ENCODE measurements at regions not wholly inside any gene's neighbourhood (a gene's known extent, or its start where the extent isn't known, plus 50 kb on each side); places are given as distances from the start of the nearest gene placed in this dataset.
"Not testable (repeated sequence)": the region's sequence is repeated elsewhere in the genome, so short reads cannot be mapped to it uniquely, and the experiment has no call there.

DNA sequence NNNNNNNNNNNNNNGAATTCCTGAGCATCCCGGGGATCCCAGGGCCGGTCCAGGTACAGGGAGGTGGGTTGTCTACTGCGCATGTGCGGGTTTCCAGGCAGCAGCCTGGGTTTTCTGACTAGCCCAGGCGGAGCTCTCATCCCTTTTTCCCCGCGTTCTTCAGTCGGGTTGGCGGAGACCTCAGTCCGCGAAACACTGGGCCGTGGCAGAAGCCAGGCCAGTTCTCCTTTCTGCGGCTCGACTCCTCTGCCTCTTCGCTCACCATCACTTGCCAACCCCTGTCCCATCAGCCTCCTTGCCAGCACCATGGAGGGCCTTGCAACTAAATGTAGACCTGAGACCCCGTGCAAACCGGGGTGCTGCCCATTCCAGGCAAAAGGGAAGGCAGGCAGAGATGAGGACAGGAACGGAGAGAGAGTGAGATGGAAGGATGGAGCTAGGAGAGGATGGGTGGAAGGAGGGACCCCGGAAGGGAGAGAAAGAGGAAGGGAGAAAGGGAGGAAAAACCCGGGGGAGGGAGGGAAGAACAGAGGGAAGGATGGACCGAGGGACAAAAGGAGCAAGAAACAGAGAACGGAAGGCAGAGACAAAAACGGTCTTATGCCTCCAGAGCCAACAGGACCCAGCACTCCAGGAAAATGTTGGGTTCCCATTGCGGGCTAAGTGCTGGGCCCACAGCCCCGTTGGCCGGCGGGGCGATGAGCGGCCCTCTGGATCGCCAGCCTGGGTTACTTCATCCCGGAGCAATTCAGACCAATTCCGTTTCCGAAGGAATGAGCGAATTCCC is 445.4 kb upstream of the DEFB115 start:
- Histone ChIP-seq H3K36me3 (ENCODE audit: control insufficient read depth, insufficient read depth, low read length) (no peaks in the 10 kb centered on the region), H3K27ac (ENCODE audit: low read depth, low read length) (no peak overlapping the region), H3K9me3 (ENCODE audit: control insufficient read depth, insufficient read depth, low read length) (peaks cover 12% of the 10 kb centered on the region), H3K27me3 (ENCODE audit: control insufficient read depth, insufficient read depth, low read length) (no peaks in the 10 kb centered on the region), H3K4me1 (ENCODE audit: control insufficient read depth, insufficient read depth, low read length) (no peaks in the 10 kb centered on the region), H3K4me3 (ENCODE audit: low read depth, low read length) (no peak overlapping the region)
- DNase-seq (ENCODE audit: low read depth in 4 of 6, low spot score in 6 of 6): peak in 5 of 6 donors; percentile 2 to 83 (median 6)
- 63% methylated on average over 34 of the region's 34 CpGs for WGBS (ENCODE audit: insufficient coverage)

DNA sequence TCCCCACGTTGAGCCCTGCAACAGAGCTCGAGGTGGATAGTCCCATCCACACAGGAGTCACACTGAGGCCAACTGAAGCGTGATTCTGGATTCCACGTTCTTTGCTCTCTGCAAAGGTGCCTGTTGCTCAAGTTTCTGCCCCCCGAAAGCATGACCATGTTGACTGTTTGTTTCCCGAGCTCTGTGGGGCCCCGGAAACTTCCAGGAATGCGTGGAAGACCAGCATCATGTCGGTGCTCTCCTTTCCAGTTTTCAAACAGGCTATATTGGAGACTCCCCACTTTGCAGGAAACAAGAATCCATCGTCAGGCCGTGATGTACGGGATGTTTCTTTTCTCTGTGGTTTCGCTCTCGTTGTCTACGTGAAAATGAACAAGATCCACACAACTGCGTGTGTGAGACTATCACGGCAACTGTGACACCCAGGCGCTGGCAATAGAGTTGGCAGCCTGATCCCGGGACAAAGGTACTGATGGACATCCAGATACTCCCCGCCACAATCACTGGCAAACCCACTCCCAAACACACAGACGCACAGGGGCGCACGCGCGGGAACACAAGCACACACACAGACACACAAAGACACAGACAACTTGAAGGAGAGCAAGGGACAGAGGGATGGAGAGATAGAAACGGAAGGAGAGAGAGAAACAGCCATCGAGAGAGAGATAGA is 444.6 kb upstream of the DEFB115 start:
- H3K27ac ChIP-seq (ENCODE audit: low read depth, low read length): no peak overlapping the region
- 74% methylated on average over 22 of the region's 27 CpGs for WGBS (ENCODE audit: insufficient coverage)
- H3K36me3 ChIP-seq (ENCODE audit: control insufficient read depth, insufficient read depth, low read length): no peaks in the 10 kb centered on the region
- H3K27me3 ChIP-seq (ENCODE audit: control insufficient read depth, insufficient read depth, low read length): no peaks in the 10 kb centered on the region
- no peaks in the 10 kb centered on the region for H3K4me1 ChIP-seq (ENCODE audit: control insufficient read depth, insufficient read depth, low read length)
- no peak overlapping the region for H3K4me3 ChIP-seq (ENCODE audit: low read depth, low read length)
- DNase-seq (ENCODE audit: low read depth in 4 of 6, low spot score in 6 of 6): no peak
- H3K9me3 ChIP-seq (ENCODE audit: control insufficient read depth, insufficient read depth, low read length): peaks cover 12% of the 10 kb centered on the region

DNA sequence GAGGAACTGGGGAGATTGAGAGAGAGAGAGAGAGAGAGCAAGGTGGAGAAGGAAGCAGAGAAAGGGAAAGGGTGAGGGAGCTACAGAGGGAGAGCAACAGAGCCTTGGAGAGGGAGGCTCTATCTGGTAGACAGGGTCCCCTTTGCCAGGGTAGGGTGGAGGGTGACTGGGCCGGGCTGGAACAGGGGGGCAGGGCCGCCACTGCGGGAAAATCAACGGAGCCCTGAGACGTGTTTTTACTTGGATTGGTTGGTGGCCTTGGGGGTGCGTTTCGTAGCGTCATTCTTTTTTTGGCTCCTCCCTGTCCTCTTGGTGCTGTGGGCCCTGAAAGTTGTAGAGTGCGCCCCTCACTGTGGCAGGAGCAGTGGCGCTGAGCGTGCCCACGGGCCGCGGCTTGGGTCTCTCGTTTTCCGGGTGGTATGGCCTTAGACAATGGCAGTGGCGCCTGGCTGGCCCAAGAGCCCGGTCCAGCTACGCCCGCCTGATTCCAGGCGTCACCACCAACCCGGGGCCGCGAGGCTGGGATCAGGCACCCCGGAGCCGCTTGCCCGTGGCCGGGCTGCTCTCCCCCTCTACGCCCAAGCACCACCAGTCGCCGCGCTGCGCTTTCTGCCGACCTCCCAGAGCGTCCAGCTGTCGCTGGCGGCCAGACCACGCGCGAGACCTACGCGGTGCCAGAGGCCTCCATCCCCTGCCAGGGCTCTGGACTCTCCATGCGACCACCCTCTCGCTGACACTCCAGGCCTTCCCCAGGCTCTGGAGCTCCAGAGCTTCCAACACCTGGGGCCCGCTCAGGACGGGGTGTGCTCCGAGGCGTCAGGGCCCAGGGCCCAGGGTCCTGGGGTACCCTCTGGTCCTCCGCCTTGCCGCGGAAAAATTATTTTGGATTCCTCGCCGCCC is 443.8 kb upstream of the DEFB115 start:
- not testable (repeated sequence) for DNase-seq (ENCODE audit: low read depth in 4 of 6, low spot score in 6 of 6); H3K27me3 ChIP-seq (ENCODE audit: control insufficient read depth, insufficient read depth, low read length); H3K4me1 ChIP-seq (ENCODE audit: control insufficient read depth, insufficient read depth, low read length); H3K27ac ChIP-seq (ENCODE audit: low read depth, low read length); H3K4me3 ChIP-seq (ENCODE audit: low read depth, low read length); H3K36me3 ChIP-seq (ENCODE audit: control insufficient read depth, insufficient read depth, low read length)
- 77% methylated on average over 53 of the region's 53 CpGs for WGBS (ENCODE audit: insufficient coverage)
- peaks cover 12% of the 10 kb centered on the region for H3K9me3 ChIP-seq (ENCODE audit: control insufficient read depth, insufficient read depth, low read length)

DNA sequence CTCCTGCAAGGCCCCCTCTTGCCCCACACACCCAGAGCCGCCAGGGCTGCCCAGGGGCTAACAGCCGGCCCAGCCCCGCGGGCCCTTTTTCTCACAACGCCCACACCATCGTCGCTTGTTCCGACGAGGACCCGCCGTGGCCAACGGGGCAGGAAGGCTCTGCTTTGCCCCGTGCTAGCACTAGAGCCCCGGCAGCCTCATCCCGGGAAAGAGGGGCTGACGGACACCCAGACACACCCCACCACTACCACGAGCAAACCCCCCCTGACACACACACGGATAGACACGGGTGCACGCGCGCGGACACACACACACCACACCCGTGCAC is 443.2 kb upstream of the DEFB115 start:
- H3K27ac ChIP-seq (ENCODE audit: low read depth, low read length); H3K27me3 ChIP-seq (ENCODE audit: control insufficient read depth, insufficient read depth, low read length); DNase-seq (ENCODE audit: low read depth in 4 of 6, low spot score in 6 of 6); H3K4me1 ChIP-seq (ENCODE audit: control insufficient read depth, insufficient read depth, low read length); H3K4me3 ChIP-seq (ENCODE audit: low read depth, low read length); H3K36me3 ChIP-seq (ENCODE audit: control insufficient read depth, insufficient read depth, low read length): not testable (repeated sequence)
- H3K9me3 ChIP-seq (ENCODE audit: control insufficient read depth, insufficient read depth, low read length): peaks cover 12% of the 10 kb centered on the region
- 74% methylated on average over 16 of the region's 24 CpGs for WGBS (ENCODE audit: insufficient coverage)

DNA sequence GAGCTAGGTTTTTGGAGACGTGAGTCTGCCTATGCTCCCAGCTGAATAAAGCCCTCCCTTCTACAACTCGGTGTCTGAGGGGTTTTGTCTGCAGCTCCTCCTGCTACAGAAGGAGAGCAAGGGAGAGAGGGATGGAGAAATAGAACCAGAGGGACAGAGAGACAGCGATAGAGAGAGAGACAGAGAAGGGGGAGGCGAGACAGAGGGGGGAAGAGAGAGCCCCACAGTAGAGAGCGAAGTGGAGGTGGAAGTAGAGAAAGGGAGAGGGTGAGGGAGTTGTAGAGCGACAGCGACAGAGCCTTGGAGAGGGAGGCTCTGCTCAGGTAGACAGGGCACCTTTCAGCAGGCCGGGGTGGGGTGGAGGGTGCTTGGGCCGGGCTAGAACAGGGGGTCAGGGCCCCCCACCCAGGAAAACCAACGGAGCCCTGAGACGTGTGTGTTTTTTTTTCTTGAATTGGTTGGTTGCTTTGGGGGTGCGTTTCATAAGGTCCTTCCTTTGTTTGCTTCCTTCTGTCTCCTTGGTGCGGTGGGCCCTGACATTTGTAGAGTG is 442.4 kb upstream of the DEFB115 start:
- H3K9me3 ChIP-seq (ENCODE audit: control insufficient read depth, insufficient read depth, low read length): peaks cover 12% of the 10 kb centered on the region
- 73% methylated on average over 13 of the region's 13 CpGs for WGBS (ENCODE audit: insufficient coverage)
- not testable (repeated sequence) for H3K27ac ChIP-seq (ENCODE audit: low read depth, low read length); H3K4me1 ChIP-seq (ENCODE audit: control insufficient read depth, insufficient read depth, low read length); H3K27me3 ChIP-seq (ENCODE audit: control insufficient read depth, insufficient read depth, low read length); DNase-seq (ENCODE audit: low read depth in 4 of 6, low spot score in 6 of 6); H3K4me3 ChIP-seq (ENCODE audit: low read depth, low read length); H3K36me3 ChIP-seq (ENCODE audit: control insufficient read depth, insufficient read depth, low read length)

DNA sequence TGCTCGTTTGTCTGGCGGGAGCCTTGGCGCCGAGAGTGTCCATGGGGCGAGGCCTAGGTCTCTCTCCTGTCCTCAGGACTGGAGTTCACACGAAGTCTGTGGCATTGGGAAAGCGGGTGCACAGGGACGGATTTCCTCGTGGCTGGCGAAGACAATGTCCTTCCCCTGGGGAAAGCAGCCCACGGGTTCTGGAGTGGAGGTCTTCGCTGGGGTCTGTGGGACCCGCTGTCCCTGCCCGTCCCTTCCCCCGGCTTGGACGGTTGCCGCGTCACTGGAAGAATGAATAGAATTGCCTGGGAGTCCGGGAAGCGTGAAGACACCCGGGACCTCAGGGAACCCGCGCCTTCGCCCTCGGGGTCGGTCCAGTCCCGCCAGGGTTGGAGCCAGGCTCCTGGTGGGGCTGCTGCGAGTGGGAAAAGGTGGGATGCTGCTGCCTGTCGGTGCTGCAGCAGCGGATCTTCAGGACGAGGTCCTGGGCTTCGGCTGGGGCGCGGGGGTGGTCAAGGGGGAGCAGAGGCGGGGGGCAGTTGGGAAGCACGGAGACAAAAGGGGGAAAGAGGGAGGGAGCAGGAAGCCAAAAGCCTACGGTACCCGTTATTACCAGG is 441.8 kb upstream of the DEFB115 start:
- no peaks in the 10 kb centered on the region for H3K36me3 ChIP-seq (ENCODE audit: control insufficient read depth, insufficient read depth, low read length)
- H3K27ac ChIP-seq (ENCODE audit: low read depth, low read length): no peak overlapping the region
- no peaks in the 10 kb centered on the region for H3K27me3 ChIP-seq (ENCODE audit: control insufficient read depth, insufficient read depth, low read length)
- no peaks in the 10 kb centered on the region for H3K4me1 ChIP-seq (ENCODE audit: control insufficient read depth, insufficient read depth, low read length)
- no peak for DNase-seq (ENCODE audit: low read depth in 4 of 6, low spot score in 6 of 6)
- peaks cover 12% of the 10 kb centered on the region for H3K9me3 ChIP-seq (ENCODE audit: control insufficient read depth, insufficient read depth, low read length)
- WGBS (ENCODE audit: insufficient coverage): 71% methylated on average over 38 of the region's 38 CpGs
- H3K4me3 ChIP-seq (ENCODE audit: low read depth, low read length): no peak overlapping the region

DNA sequence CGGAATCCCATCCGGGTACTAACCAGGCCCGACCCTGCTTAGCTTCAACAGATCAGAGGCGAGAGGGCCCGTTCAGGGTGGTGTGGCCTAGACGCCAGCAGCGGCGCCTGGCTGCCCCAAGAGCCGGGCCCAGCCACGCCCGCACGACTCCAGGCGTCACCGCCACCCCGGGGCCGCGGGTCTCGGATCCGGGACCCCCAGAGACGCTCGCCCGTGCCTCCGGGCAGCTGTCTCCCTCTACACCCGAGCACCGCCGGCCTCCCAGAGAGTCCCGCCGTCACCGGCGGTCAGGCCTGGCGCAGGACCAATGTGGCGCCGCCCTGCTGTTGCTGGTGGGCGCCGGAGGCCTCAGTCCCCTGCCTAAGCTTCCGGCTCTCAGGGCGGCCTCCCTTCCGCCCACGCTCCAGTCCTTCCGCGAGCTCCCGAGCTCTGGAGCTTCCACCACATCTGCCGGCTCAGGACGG is 441.2 kb upstream of the DEFB115 start:
- peaks cover 13% of the 10 kb centered on the region for H3K9me3 ChIP-seq (ENCODE audit: control insufficient read depth, insufficient read depth, low read length)
- no peak overlapping the region for H3K27ac ChIP-seq (ENCODE audit: low read depth, low read length)
- DNase-seq (ENCODE audit: low read depth in 4 of 6, low spot score in 6 of 6): peak in 1 of 6 donors; percentile 21
- H3K4me3 ChIP-seq (ENCODE audit: low read depth, low read length): no peak overlapping the region
- 63% methylated on average over 38 of the region's 44 CpGs for WGBS (ENCODE audit: insufficient coverage)
- H3K27me3 ChIP-seq (ENCODE audit: control insufficient read depth, insufficient read depth, low read length): no peaks in the 10 kb centered on the region
- no peaks in the 10 kb centered on the region for H3K4me1 ChIP-seq (ENCODE audit: control insufficient read depth, insufficient read depth, low read length)
- H3K36me3 ChIP-seq (ENCODE audit: control insufficient read depth, insufficient read depth, low read length): no peaks in the 10 kb centered on the region

DNA sequence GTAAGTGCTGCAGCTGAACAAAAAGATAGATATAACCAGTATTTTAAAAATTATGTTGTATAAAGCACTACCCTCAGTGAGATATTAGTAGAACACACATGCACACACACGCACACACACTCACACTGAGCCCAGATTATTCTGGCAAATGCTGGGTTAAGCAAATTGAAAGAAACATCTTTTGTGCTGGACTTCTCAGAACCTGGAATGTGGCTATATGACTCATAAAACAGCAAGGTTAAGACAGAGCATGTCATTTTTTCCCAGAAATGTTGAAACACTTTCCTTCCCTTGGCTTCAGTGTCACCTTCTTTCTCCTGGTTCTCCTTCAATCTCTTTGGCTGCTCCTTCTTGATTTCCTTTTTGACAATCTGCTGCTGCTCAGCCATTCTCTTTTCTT is 435.8 kb upstream of the DEFB115 start:
- WGBS (ENCODE audit: insufficient coverage): no CpG with 5 or more reads among the region's 1 CpG
- not testable (repeated sequence) for DNase-seq (ENCODE audit: low read depth in 4 of 6, low spot score in 6 of 6)

DNA sequence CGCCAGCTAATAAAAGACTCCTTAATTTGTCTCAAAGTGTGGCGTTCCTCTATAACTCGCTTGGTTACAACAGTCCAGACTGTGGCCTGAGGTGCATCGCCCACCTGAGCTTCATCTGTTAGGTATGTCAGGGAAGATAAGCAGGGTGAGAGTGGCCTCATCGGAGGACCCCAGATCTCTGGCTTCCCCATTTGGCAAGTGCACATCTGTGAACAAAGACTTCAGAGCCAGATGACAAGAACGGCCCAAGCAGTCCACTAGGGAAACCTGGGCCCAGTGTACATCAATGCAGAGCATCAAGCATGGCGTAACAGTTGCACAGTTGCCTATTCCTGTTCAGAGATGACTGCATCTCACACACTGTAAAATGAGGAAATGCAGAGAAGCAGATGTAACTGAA is 432.8 kb upstream of the DEFB115 start:
- not testable (repeated sequence) for H3K4me1 ChIP-seq (ENCODE audit: control insufficient read depth, insufficient read depth, low read length); H3K36me3 ChIP-seq (ENCODE audit: control insufficient read depth, insufficient read depth, low read length); H3K27ac ChIP-seq (ENCODE audit: low read depth, low read length); H3K4me3 ChIP-seq (ENCODE audit: low read depth, low read length); H3K9me3 ChIP-seq (ENCODE audit: control insufficient read depth, insufficient read depth, low read length); DNase-seq (ENCODE audit: low read depth in 4 of 6, low spot score in 6 of 6); H3K27me3 ChIP-seq (ENCODE audit: control insufficient read depth, insufficient read depth, low read length)
- WGBS (ENCODE audit: insufficient coverage): 81% methylated on average over 7 of the region's 7 CpGs

More for the DNA sequence above, 435.8 kb upstream of the DEFB115 start:
- not testable (repeated sequence) for H3K9me3 ChIP-seq (ENCODE audit: control insufficient read depth, insufficient read depth, low read length); H3K4me3 ChIP-seq (ENCODE audit: low read depth, low read length); H3K27me3 ChIP-seq (ENCODE audit: control insufficient read depth, insufficient read depth, low read length); H3K4me1 ChIP-seq (ENCODE audit: control insufficient read depth, insufficient read depth, low read length); H3K36me3 ChIP-seq (ENCODE audit: control insufficient read depth, insufficient read depth, low read length); H3K27ac ChIP-seq (ENCODE audit: low read depth, low read length)
